HG03521 (cell line): ENCODE measurements at regions not wholly inside any gene's neighbourhood (a gene's known extent, or its start where the extent isn't known, plus 50 kb on each side); places are given as distances from the start of the nearest gene placed in this dataset.
"Not testable (repeated sequence)": the region's sequence is repeated elsewhere in the genome, so short reads cannot be mapped to it uniquely, and the experiment has no call there.

Experiments used
- ATAC-seq: cut with Tn5 transposase; IDR thresholded peaks from one replicate; pipeline ENCODE4 v1.9.1; 2021; ENCODE audit warnings: mild to moderate bottlenecking, moderate library complexity; ENCODE audit not compliant: unreplicated experiment

DNA sequence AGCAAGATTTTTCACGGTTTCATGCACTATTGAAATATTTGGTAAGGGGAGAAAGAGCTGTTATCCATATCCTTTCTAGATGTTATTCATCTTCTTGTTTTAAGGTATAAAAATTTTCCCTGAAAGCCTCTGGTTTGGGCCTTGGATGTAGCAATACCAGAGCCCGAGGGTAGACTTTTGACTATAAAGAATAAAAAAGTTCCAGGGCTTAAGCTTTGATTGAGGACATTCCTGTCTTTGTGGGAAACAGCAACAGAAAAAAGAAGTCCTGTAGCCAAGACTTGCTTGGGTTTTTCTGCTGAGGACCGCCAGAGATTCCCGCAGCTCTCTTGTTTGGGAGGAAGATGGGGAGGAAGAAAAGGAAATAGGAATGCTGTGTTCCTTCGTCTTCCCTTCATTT lies 440.0 kb upstream of the WWC1 start:
- ATAC-seq, result no peak

DNA sequence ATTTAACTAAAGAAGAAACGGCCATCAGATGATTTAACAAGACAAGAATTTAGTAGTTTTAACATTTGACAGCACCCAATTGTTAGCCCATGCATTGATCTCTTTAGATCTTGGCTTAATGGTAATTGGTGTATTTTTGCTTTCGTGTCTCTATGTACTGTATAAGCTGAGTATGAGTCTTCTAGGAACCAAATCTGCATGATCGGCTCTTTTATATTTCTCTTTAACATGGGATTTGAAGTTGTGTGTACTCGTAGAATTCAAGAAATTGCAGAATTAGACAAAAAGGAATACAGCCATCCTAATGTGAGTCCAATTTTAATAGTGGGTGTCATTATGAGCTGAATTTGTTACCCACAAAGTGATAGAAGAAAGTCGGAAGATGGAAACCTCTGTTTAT lies 438.9 kb upstream of the WWC1 start:
- no peak for ATAC-seq

DNA sequence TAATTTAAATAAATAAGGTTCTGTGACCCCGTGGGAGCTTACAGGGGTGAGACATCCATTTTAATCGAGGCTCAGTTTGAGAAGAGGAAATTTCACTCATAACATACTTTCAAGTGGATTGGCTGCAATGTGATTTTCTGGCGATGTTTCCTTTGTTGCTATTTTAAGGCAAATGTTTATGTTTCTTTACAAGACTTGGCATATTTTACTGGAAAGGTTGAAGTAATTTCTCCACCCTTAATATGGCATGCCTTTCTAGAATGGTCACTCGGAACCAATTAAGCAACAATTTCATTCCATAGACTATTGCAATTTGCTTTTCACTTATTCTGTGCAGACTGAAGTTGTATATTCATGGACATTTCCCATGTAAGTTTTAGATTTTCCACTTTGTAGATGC lies 438.0 kb upstream of the WWC1 start:
- ATAC-seq, result no peak

DNA sequence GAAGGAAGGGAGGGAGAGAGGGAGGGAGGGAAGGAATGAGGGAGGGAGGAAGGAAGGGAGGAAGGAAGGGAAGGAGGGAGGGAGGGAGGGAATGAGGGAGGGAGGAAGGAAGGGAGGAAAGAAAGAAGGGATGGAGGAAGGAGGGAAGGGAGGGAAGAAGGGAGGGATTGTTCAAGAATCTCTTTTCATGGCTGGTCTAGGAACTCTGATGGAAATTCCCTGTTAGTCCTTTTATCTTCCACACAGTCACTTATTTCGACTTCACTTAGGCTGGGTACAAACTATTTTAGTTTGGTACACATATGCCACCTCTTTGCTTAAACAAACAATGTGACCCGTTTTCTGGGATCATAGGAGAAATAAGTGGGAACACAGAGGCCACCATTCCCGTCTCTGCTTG lies 435.6 kb upstream of the WWC1 start:
- no peak for ATAC-seq

DNA sequence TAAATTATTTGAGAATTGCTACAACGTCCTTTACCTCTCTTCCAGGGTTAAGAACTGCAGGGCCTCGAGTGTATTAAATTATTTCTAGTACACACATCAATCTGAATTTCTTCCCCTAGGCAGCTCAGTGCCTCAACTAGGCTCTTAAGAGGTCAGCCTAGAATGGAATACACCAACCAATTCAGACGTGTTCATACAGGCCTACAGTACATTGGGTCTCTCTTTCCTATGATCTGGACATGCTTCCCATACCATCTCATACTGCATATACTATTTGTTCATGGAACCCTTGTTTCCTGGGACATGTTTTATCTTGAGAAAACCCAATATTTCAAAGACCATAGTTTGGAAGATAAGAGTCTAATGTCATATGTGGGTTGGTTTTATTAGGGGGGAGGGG lies 434.1 kb upstream of the WWC1 start:
- ATAC-seq, result no peak

DNA sequence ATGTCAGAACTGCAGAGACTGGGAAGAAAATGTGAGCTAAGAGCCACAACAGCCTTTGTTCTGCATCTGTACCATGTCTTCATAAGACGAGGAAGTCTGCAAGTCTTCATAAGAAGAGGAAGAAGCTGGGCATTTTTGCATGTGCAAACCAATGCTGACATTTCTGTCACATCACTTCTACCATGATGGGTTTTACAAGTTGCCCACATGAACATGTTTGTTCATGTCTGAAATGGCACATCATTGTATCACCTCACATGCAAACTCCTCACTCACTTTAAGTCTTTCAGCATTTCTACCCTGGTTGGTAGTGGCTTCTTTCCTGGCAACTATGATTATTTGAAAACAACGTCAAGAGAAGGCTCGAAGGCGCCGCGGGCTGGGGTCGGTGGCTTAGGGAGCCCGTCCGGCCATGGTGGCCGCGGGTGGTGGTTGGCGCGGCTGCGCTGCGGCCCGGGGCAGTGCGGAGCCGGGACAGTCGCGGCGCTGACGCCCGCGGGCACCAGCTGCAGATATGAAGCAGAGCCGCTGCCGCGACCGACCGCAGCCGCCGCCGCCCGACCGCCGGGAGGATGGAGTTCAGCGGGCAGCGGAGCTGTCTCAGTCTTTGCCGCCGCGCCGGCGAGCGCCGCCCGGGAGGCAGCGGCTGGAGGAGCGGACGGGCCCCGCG lies 433.1 kb upstream of the WWC1 start:
- ATAC-seq, result not testable (repeated sequence)

DNA sequence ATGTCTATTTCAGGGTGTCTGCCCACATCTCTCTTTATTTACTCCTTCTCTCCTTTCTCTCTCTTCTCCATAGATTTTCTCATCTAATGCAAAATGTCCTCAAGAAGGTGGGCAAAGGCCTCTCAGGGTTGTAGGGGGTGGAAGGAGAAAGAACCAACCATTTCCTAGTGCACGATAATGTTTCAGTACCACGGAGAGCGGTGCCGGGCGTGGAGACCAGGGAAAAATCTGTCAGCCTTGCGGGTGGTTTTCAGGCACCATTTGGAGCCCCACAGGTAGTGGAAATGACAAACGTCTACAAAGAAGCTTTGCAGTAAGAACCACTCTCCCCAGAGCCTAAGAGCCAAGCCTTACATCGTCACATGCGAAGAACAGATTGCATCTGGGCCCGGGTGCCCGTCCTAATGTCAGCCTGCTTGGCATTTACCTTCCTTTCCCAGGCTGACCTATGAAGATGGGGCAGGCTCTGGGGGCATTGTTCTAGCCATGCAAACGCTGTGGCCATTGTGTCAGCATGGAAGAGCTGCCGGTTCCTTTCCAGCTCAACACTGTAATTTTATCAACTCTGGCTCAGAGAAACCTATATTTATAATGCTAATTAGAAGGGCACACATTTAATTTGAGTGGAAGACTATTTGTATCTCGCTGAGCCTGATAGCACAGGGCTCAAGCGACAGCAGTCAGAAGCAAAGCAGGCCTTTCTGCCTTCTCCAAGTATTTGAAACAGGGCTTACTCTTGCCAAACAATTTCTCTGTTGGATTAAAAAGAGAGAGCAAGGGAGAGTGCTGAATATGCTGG lies 430.1 kb upstream of the WWC1 start:
- ATAC-seq, result no peak

DNA sequence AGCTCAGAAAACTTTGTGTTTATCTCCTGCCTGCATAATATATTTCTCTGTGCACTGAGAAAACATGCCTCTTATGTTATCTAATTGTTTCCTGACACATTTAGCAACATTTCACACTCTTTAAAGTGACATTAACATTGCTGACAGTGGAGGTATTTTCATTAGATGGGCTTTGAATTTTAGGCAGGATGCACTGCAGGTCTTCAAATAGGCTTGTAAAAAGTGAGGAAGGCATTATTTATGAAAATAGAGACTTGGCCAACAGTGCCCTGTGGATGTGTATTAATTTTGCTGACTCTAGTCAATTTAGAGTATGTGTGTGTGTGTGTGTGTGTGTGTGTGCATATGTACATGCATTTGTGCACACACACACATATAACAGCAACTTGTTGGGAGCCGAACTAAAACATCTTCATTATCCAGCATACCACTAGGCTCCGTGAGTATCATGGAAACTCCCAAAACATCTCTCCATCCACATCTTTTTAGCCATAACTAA lies 429.5 kb upstream of the WWC1 start:
- no peak for ATAC-seq

DNA sequence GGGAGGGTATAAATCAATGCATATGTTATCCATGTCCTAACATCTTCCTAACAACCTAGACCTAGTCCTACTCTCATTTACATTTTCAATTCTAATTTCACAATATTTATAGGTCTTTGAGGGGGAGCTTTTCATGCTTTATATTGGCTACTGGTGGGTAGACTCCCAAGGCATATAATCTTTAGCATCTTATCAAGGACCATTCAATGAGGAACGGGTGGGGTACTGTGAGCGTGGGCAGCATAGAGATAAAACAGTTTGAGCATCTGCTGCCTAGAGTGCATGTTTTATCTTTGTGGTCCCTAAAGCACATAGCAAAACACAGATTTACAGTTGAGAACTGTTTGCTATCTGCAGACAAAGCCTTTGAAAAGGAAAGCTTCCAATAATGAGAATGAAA lies 427.6 kb upstream of the WWC1 start:
- no peak for ATAC-seq

DNA sequence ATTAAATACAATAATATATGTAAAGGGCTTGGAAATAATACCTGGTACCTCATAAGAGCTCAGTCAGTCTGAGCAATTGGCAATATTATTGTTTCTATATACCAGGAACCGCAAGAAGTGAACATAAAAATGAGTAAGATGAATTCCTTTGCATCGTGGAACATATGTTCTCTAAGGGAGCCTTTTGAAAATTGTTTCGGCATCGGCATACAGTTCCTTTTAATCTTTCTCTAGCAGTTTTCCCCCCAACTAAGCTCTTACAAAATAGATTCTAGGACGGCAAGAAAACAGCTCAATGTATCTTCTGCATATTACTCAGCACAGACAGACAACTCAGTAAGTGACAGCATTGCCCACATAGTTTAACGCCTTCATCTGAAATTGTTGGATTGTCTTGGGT lies 426.6 kb upstream of the WWC1 start:
- no peak for ATAC-seq

DNA sequence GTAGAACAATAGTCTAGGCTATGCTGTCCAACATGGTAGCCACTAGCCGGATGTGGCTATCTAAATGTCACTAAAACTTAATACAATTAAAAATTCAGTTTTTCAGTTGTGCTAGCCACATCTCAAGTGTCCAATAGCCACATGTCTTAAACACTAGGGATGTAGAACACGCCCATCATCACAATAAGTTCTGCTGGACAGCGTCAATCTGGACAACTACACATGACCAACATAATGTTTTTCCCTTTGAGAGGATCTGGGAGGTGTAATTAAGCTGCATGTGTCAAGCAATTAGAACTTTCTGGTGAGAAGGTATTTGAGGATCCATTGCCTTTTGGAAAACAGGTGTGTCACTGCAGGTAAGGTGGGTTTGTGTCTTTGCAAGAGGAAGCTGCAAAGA lies 424.6 kb upstream of the WWC1 start:
- ATAC-seq, result no peak

DNA sequence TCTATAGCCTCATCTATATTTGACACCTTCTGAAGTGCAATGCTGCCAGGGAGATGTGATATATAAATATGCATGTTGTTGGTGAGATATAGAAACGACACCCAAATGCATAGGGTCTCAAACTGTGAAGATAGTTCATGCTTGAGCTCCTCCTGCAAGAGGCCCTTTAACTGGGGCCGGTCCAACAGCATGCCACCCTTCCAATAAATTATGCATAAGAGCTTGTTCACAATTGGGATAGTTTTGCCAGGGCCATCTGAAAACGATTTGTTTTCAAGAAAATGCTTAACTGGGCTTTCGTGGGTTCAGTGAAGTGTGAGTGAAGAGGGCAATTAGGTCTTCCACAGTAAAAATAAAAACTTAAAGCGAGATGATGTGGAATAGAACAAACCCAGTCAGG lies 424.2 kb upstream of the WWC1 start:
- ATAC-seq, result no peak

DNA sequence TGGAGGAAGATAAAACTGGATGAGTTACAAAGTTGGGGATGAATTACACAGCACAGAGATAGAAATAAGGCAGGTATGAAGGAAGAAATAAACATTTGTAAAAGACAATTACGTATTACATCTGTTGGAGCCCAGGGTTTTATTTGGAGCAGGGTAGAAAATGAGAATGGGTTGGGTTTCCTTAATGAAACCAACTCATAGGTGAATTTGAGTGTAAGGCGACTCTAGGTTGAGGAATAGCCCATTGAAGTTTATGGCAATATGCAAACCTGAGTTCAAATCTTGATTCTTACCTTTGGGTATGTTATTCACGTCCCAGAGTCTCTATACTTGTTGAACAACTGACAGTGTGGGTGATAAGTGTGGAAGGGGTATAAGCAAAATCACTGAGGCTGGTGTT lies 422.3 kb upstream of the WWC1 start:
- no peak for ATAC-seq

DNA sequence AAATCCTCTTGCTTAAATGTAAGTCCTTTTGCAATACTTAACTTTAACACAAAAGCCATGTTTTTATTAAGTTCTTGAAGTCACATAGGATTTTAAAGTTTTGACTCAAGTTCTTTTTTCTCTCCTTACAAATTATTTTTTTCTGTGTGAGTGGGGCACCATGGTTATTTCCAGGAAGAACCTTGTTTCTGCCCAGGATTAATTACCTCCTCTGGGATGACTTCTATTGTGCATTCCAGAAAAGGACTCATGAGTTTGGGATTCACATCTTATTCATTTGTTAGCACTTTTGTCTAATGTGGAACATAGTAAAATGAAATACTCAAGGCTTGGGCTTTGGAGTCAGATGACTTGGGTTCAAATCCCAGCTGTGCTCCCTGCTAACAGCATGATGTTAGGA lies 421.4 kb upstream of the WWC1 start:
- no peak for ATAC-seq

DNA sequence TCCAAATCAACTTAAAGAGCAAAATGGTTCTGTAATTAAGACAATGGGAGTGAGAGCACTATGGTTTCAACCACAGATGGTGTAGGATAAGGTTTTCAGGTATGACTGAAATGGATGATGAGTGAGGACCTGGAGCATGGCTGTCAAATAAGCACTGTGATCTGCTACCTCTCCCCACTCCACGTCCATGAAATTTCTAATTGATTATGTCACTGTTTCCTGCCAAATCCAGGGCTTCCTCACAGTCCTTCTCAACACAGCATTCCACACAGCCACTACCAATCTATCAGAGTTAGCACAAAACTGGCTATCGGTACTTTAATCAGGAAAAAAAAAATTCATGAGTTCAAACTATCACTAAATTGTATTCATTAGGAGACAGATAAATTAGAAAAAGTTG lies 420.4 kb upstream of the WWC1 start:
- ATAC-seq, result no peak

DNA sequence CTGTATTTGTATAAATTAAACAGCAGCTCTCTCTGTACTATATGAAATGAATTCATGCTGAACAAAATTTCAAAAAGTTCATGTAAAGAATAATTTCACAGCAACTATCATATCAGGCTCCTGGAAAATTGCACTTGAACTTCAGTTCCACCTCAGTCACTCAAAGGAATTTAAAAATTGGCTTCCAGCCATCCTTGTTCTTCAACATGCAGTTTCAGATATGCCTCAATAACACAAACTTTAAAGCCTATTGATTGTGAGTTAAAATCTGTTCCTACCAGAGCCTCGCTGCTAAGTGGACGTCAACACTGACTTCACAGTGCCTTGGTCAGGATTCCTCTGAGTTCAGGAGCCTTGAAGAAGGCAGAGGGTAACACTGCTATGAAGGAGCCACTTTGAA lies 418.7 kb upstream of the WWC1 start:
- no peak for ATAC-seq

DNA sequence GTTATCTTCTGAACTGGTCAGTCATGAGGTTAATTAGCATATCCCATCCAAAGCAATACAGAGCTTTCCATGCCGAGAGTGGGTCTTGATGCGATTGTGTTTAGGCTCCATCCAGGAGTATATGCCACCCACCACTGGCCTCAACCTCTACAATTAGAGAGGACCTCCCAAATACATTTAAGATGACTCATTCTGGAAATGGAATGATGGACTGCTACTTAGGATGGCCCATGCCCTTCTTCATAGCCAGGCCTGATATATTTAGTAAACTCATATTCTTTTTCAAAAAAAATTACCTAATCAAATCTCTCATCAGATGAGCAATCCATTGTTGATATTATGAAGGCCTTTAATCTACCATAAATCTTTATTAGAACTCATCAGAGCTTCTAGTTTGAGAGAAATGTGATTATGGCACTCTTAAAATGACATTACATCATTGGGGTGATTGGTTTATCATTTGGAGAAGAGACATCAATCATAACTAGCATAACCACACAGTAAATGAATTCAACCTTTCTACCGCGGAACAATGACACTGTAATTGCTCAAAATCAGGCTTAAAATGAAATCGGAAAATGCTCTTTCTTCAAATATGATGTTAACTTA lies 414.2 kb upstream of the WWC1 start:
- ATAC-seq, result no peak

DNA sequence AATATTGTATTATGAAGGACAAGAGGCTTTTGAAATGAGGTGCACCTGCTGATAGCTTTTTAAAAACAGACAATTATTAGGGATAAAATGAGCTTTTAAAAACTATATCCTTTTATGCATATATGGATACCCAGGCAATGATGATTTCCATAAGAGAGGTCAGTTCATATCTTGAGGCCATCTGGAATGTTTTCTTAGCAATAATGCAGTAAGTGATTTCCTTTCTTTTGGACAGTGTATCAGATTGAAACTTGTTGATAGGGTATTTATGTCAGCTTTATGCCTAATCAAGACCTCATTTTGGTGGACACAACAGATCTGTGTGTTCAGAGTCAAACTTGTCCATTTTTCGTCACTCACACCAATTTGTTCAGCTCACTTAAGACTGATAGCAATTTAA lies 413.5 kb upstream of the WWC1 start:
- ATAC-seq, result no peak

DNA sequence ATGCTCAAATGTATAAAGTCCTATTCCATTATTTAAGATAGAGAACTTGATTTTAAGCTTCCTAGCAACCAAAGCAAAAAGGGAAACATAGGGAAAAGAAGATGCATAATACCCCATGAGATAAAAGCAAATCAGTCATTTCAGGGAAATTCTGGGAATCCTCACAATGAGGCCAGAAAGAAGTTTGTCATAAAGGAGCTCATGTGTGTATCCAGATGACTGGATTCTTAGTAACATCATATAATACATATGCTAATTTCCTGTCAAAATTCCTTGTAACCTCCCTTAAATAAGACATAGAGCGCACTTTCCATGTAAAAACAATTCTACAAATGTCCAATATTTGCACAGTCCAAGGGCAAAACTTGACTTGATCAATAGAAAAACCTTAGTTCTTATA lies 411.0 kb upstream of the WWC1 start:
- ATAC-seq, result no peak

DNA sequence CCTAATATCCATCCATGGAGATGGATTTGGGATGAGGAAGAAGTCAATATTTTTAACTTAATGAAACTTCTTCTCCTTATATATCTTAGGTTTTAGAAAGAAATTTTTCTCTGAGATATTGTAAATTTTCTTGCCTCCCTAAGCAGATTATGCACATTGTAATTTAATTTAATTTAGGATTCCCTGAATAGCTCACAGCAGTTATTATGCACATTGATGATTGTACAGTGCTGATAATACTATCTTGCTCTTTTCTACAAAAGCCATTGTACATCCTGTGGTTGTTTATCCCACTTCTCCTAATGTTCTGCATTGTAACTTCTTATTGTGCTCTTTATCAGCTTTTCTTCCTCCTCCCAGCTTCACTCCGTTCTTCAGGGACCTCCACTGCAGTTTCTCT lies 410.4 kb upstream of the WWC1 start:
- no peak for ATAC-seq

DNA sequence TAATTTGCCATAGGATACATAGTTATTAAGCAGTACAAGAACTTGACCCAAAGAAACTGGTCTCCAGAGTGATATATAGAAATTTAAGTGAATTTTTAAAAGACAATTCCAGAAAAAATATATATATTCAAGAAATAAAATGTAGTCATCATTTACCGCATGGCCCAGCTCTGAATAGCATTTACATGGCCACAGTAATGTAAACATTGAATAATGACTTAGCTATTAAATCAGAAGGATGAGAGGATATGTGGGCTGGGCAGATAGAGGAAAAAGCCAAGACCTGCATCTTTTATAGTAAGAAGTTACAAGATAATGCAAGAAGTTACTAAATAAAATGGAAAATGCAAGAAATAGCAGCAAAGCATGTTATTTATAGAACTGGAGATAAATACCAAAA lies 405.2 kb upstream of the WWC1 start:
- ATAC-seq, result no peak

DNA sequence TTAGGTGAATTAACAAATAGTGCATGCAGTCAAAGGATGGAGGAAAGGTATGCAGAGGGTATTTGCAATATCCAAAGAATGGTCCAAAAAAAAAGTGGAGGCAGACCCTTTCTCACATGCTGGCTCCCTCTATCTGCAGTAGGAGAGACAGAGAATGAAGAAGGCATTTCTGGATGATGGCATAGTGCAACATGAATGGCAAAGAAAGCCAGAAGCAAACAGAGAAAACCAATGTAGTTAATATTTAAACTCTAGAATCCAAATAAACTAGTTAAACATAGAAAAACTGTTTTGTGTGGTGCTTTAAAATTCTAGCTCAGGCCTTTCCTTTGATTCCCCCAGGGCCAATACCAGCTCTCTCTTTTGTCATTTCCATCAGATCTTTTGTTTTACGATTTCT lies 403.1 kb upstream of the WWC1 start:
- no peak for ATAC-seq
